ENCODE measurements at regions not wholly inside any gene's neighbourhood (a gene's known extent, or its start where the extent isn't known, plus 50 kb on each side); places are given as distances from the start of the nearest gene placed in this dataset.
"Not testable (repeated sequence)": the region's sequence is repeated elsewhere in the genome, so short reads cannot be mapped to it uniquely, and the experiment has no call there.

- no peak for DNase-seq
Measured at GRCh38 chr4:107389965-107390364, 330.1 kb downstream of the PAPSS1 start.

DNA sequence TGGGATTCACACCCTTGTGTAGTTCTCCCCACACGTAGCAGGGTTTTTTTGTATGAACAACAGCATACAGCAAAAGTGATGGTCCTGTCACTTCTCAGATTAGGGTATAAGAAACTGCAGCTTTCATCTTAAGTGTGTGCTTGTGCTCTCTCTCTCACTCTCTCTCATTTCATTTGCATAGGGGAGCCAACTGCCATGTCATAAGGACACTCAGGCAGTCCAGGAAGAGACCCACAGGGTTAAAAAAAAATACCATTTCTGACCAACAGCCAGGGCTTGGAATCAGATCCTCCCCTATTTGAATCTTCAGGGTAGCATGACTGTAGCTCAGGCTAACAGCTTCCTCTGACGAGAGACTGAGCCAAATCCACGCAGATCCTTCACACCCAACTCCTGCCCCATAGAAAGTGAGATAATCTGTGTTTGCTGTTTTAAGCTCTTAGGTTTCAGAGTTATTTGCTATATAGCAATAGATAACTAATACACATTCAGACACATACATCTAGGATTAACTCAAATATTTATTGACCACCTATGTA is 331.2 kb downstream of the PAPSS1 start:
- DNase-seq = no peak

DNA sequence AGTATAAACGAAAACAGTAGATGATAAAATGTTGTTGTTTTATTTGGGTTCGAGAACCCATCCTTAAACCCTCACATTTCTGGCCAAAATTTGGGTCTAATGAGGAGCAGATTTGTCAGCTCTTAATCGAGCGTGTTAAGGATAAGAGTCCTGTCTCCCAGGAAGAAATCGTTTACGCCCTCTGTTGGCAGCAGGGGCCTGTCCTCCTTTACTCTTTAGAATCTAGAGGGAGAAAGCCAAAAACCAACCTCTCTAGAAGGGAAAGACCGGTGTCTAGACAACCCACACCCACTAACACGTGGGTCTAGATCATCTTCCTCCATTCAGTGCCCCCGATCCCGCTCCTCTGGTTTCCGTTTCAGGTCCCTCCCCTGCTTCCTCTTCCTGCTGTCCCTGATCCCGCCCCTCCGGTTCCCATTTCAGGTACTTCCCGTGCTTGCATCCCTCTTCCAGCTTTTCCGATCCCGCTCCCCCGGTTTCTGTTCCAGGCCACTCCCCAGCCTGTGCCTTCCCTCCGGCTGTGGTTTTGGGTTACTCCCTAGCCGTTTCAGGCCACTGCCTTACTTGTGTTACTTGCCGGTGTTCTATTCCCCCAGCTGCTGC is 339.1 kb downstream of the PAPSS1 start:
- no peak for DNase-seq

- no peak for DNase-seq
Measured at GRCh38 chr4:107380190-107380589, 339.8 kb downstream of the PAPSS1 start.

GRCh38 chr4:107379054-107379869 is 340.8 kb downstream of the PAPSS1 start:
- no peak for DNase-seq

GRCh38 chr4:107376293-107376692 is 340.2 kb upstream of the DKK2 start:
- DNase-seq = no peak

GRCh38 chr4:107366900-107367299 is 330.8 kb upstream of the DKK2 start:
- DNase-seq = no peak

DNA sequence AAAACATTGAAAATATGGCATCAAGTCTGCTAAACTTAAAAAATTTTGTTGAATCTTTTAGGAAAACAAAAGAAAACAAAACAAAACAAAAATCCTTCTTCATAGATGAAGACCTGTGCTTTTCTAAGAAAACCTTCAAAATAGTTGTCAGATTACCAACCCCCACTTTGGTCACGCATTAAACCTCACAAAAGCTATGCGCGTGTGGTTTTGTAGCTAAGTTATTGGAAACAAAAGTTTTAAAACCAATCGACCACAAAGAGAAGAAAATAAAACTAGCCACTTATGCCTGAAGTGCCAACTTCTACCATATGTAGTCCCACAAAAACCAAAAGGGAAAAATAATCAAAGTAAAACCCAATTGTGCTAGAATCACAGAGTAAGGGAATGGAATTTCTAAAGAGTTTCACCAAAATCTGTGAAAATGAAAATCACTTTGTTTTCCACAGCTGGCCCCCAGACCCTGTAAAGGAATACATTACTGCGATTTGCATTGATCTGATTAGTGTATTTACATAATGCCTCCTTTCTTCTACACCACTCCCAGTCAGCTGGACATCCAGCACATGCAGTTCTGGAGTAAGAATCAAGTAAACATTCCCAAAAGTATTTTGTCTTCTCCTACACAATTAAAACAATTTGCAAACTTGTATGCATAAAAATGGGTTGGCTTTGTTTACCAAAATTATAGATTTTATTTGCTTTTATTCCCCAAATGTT is 330.1 kb upstream of the DKK2 start:
- no peak for DNase-seq

DNA sequence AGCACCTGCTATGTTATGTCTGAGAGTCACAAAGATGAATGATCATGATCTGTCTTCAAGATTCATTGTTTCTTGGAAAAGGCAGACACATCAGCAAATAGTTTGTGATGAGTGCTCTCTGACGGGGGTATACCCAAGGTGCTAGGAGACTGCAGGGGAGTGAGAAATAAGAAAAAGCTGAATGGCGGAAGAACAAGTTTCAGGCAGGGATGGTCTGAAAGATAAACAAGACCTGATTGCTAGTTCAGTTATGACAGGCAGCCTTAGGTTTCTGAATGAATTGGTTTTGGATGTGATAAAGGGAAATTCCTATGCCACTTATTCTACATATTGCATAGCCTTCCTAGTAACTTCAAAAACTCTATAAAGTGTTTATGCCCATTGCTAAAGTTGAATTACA is 327.0 kb upstream of the DKK2 start:
- no peak for DNase-seq

DNA sequence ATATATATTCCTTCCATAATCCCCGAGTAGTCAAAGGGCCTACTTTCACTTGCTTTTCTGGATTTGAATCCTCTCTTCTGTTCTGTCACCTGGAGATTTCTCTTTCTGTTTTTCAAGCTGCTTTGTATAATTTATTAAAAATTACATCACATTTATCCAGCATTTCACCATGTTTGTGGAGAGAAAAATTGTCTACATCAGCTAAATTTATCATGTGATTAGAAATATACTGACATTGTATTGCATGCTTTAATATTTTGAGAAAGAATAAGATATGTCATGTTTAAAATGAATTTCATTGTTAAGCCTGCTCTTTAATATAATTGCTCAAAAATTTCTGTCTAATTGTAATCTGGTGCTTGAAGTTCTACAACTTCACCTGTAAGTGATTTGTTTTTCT is 323.1 kb upstream of the DKK2 start:
- no peak for DNase-seq

DNA sequence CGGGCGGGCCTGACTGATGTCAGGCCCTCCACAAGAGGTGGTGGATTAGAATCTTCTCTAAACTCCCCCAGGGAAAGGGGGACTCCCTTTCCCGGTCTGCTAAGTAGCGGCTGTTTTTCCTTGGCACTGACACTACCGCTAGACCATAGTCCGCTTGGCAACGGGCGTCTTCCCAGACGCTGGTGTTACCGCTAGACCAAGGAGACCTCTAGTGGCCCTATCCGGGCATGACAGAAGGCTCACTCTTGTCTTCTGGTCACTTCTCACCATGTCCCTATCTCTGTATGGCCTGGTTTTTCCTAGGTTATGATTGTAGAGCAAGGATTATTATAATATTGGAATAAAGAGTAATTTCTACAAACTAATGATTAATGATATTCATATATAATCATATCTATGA is 318.2 kb upstream of the DKK2 start:
- DNase-seq = not testable (repeated sequence)

DNA sequence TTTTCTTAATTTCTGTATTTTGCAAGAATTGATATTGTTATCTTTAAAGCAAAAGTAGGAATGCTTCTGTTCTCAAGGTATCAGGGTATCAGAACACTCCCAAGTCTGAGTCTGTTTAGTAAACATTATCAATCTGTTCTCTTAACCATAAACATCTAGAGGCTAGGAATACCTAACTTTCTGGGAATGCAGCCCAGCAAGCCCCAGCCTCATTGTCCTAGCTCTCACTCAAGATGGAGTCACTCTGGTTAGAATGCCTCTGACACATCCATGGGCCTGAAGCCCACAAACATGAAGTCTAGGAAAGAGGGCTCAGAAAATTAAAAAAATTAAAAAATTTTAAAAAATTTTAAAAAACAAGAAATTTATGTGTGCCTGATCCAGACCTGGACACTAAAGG is 315.1 kb upstream of the DKK2 start:
- DNase-seq = no peak

- DNase-seq = no peak
Measured at GRCh38 chr4:107349732-107350131, 313.6 kb upstream of the DKK2 start.

- DNase-seq = no peak
Measured at GRCh38 chr4:107349266-107349665, 313.2 kb upstream of the DKK2 start.

GRCh38 chr4:107348188-107349050 is 312.3 kb upstream of the DKK2 start:
- DNase-seq = no peak

- DNase-seq = no peak
Measured at GRCh38 chr4:107333518-107333917, 297.4 kb upstream of the DKK2 start.

DNA sequence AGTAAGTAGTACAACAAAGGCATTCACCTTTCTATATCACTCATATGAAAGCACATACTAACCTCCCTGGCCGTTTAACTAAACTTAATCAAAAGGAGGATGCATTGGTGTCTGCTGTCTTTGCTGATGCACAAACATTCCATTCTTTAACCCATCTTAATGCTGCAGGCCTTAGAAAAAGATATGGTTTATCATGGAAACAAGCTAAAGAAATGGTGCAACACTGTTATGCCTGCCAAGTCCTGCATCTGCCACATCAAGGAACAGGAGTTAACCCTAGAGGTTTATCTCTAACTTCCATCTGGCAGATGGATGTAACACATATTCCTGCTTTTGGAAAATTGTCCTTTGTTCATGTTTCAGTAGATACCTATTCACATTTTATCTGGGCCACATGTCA is 296.5 kb upstream of the DKK2 start:
- not testable (repeated sequence) for DNase-seq

GRCh38 chr4:107330916-107331315 is 294.8 kb upstream of the DKK2 start:
- no peak for DNase-seq

DNA sequence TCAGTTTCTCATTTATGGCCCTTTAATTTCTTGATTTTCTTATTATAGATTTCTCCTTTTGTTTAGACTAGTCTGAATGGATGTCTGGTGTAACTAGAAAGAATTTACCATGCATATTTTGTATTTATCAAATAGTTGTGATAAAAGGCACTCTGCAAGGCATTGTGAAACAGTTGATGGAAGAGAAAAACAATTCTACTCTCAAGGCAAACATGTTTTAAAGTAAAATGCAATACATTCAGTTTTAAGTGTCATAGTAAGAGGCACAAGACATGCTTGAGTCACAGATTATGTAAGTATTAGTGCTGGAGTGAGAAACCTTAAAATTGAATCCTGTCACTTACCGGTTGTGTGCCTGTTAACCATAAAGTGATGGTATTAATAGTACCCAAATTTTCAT is 283.3 kb upstream of the DKK2 start:
- DNase-seq = no peak

DNA sequence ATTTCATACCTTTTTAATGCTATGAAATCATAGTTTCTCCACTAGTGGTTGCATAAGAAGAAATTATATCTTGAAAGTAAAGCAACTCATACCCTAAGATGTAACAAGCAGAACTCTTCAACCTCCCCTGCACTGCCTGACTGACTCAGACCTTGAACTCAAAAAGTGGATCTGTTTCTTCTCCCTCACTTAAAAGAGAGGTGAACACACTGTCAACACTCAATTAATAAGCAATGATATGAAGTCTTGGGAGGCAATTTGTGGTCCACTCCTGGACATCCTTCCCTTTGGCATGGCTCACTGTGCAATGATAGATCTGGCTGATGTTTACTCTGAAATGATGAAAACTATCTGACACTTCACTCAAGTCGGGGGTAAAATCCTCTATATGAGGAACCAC is 282.0 kb upstream of the DKK2 start:
- no peak for DNase-seq

- DNase-seq = no peak
Measured at GRCh38 chr4:107317611-107318010, 281.5 kb upstream of the DKK2 start.

- no peak for DNase-seq
Measured at GRCh38 chr4:107315584-107315983, 279.5 kb upstream of the DKK2 start.

- DNase-seq = no peak
Measured at GRCh38 chr4:107314156-107314555, 278.0 kb upstream of the DKK2 start.

All from hippocampal formation (tissue), 2 donors.